Aorta (tissue), 5 donors: ENCODE measurements at regions not wholly inside any gene's neighbourhood (a gene's known extent, or its start where the extent isn't known, plus 50 kb on each side); places are given as distances from the start of the nearest gene placed in this dataset.

Experiments used
- ATAC-seq: fragments of 200-7000 bp; cut with Tn5 transposase; one replicate; pipeline ENCODE4 v1.9.1; 2022; ENCODE audit warnings: moderate library complexity; ENCODE audit not compliant: low FRiP score
- DNase-seq, 2 donors: peaks; one replicate each; pipeline ENCODE4 v3.0.0-alpha.2; 2020
- H3K27ac ChIP-seq, 2 donors: one replicate each; pipeline ENCODE4 v1.5.1; 2013; ENCODE audit warnings: low read length in 2 of 2, mild to moderate bottlenecking in 2 of 2, moderate library complexity in 2 of 2, control low read depth in 1 of 2, inconsistent platforms in 1 of 2, low read depth in 1 of 2
- H3K27me3 ChIP-seq, 2 donors: one replicate each; pipeline ENCODE4 v1.6.1; 2013; ENCODE audit warnings: control low read depth in 1 of 2, low read length in 1 of 2, mild to moderate bottlenecking in 1 of 2, moderate library complexity in 1 of 2; ENCODE audit not compliant: insufficient read depth in 2 of 2, control insufficient read depth in 1 of 2
- H3K36me3 ChIP-seq, 2 donors: one replicate each; pipeline ENCODE4 v1.6.1; 2013; ENCODE audit warnings: control low read depth in 1 of 2, low read length in 1 of 2, mild to moderate bottlenecking in 1 of 2; ENCODE audit not compliant: insufficient read depth in 2 of 2, control insufficient read depth in 1 of 2
- H3K4me1 ChIP-seq, 2 donors: one replicate each; pipeline ENCODE4 v1.6.1; 2013; ENCODE audit warnings: low read length in 2 of 2, control low read depth in 1 of 2, mild to moderate bottlenecking in 1 of 2, moderate library complexity in 1 of 2; ENCODE audit not compliant: insufficient read depth in 2 of 2, control insufficient read depth in 1 of 2
- H3K4me3 ChIP-seq, 2 donors: one replicate each; pipeline ENCODE4 v1.5.1; 2013; ENCODE audit warnings: low read length in 2 of 2, control low read depth in 1 of 2, mild to moderate bottlenecking in 1 of 2
- H3K9me3 ChIP-seq: one replicate; pipeline ENCODE4 v1.6.1; 2013; ENCODE audit warnings: mild to moderate bottlenecking, low read length; ENCODE audit not compliant: control insufficient read depth
- WGBS, 2 donors: extraction: QIAGEN DNeasy Blood & Tissue Kit; methylation state at CpG; one replicate each; pipeline ENCODE4 v1.1.7; 2013; 5-methylcytosine and 5-hydroxymethylcytosine counted together
- intact Hi-C, 2 donors: fragments of 100-400 bp; cut with DNase I; formaldehyde crosslinking; loops; one replicate each; pipeline versions ENCODE4 v1.14.2 to v1.15.0; 2022
- donor health status: healthy with polysubstance abuse.
- donor health status: Bipolar disorder and iron deficiency.
- donor health status: DM: no; HTN: no; CAD: no.
- donor health status: DM: no; HTN: no; CAD: no.
- donor health status: DM: yes; HTN: yes; CAD: no.

DNA sequence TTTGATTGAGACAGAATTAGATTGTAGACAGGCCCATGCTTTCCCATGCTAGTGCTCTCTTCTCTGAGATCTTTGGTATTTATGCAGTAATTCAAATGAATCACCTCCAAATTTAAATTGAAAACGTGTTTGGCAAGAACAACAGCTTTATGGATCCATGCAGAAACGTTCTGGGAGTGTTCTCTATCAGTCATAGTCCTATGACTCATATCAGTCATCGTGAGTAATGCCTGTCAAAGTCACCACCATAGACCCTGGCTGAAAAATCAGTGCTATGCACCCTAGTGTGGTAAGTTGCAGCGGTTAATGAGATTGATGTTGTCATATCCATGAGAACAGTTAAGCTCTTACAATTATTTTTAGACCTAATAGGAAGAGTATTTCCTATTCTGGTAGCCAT, 90.1 kb upstream of the FOXG1 start:
- H3K27me3 ChIP-seq: no peaks in the 10 kb centered on the region
- ATAC-seq (no peak), DNase-seq (no peak)
- 37 to 41% methylated on average over 4 of the region's 4 CpGs for WGBS, 2 donors
- no peaks in the 10 kb centered on the region for H3K9me3 ChIP-seq
- no peak overlapping the region for H3K4me3 ChIP-seq
- H3K36me3 ChIP-seq: no peaks in the 10 kb centered on the region
- no peak overlapping the region for H3K27ac ChIP-seq
- intact Hi-C loops: no loop called here
- no peaks in the 10 kb centered on the region for H3K4me1 ChIP-seq

DNA sequence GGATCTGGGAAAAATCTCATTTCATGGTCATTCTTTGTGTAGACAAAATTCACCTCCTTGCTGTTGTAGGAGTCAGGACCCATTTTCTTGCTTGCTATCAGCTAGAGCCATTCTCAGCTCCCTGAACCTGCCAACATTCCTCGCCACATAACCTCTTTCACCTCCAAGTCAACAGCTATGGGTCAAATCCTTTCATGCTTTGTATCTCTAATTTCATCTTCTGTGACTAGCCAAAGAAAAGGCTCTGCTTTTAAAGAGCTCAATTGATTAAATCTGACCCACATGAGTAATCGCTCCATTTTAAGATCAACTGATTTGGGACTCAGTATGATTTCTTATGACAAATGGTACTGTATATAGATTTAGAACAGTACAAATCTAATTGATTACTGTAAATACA, 89.2 kb upstream of the FOXG1 start:
- ATAC-seq (no peak), DNase-seq (no peak)
- WGBS, 2 donors: 79 to 85% methylated on average over 2 of the region's 2 CpGs
- H3K36me3 ChIP-seq: no peaks in the 10 kb centered on the region
- intact Hi-C loops: no loop called here
- no peaks in the 10 kb centered on the region for H3K9me3 ChIP-seq
- H3K27ac ChIP-seq: no peak overlapping the region
- no peaks in the 10 kb centered on the region for H3K27me3 ChIP-seq
- H3K4me3 ChIP-seq: no peak overlapping the region
- H3K4me1 ChIP-seq: no peaks in the 10 kb centered on the region

DNA sequence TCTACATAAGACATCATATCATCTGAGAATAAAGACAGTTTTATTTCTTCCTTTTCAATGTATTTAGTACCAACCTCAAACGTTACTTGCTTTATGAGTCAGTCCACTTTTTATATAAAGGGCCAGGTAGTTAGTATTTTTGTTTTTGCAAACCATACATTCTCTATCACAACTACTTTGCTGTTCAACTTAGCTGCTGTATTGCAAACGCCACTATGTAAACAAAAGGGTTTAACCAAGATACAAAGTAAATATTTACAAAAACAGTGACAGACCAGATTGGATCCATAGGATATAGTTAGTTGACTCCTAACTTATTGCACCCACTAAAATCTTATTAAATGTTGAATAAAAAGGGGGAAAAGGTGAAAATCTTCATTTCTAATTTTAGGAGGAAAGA, 87.7 kb upstream of the FOXG1 start:
- intact Hi-C loops: no loop called here

DNA sequence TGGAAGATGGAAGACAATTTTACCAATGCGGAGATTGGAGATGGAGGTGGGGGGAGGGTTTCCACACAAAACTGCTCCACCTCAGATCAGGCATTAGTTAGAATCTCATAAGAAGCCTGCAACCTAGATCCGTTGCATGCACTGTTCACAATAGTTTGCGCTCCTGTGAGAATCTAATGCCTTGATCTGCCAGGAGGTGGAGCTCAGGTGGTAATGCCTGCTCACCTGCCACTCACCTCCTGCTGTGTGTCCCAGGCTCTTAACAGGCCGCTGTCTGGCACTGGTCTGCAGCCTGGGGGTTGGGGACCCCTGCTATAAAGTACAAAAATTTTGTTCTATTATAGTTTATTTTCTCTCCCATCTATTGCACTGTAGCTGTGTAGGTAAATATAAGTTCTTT, 84.9 kb upstream of the FOXG1 start:
- Histone ChIP-seq H3K4me3 (no peak overlapping the region), H3K36me3 (no peaks in the 10 kb centered on the region), H3K9me3 (no peaks in the 10 kb centered on the region), H3K4me1 (no peaks in the 10 kb centered on the region), H3K27me3 (peaks cover 0 to 1% of the 10 kb centered on the region in 2 donors), H3K27ac (no peak overlapping the region)
- 61 to 64% methylated on average over 4 of the region's 4 CpGs for WGBS, 2 donors
- DNase-seq (no peak), ATAC-seq (no peak)
- intact Hi-C loops: no loop called here

More for the DNA sequence above, 87.7 kb upstream of the FOXG1 start:
- no peak overlapping the region for H3K4me3 ChIP-seq
- peaks cover 0 to under 1% of the 10 kb centered on the region in 2 donors for H3K27me3 ChIP-seq
- DNase-seq: no peak
- WGBS, 2 donors: 22 to 29% methylated on average over 2 of the region's 2 CpGs
- no peak for ATAC-seq
- no peak overlapping the region for H3K27ac ChIP-seq
- no peaks in the 10 kb centered on the region for H3K9me3 ChIP-seq
- H3K36me3 ChIP-seq: no peaks in the 10 kb centered on the region
- H3K4me1 ChIP-seq: no peaks in the 10 kb centered on the region

DNA sequence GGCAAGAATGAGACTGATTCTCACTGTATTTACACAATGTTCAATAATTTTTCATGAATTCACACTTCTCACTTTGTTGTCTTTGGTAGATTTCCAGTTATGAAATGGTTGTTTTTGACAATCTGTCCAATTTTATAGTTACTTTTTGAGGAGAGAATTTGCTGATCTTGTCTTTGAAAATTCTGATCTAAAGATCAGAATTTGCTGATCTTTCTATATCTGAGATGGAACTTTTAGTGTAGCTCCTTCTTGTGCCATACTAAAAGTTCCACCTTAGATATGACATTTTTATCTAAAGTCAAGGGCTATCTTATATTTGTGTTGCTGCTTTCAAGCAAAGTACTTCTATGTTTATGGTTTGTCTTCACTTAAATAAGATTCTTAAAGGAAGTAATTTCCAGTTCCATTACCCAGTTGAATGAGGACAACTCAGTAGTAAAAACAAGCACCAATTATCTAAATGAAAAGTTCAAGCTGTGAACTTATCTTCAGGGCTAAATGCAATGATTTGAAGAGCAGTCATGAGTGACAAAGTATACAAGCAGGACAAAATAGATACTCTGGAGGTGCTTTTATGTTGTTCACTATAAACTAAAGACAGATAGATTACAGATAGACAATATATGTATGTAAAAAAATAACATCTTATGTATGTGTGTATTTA, 76.4 kb upstream of the FOXG1 start:
- no peak overlapping the region for H3K4me3 ChIP-seq
- DNase-seq: no peak
- H3K27me3 ChIP-seq: peaks cover 0 to 2% of the 10 kb centered on the region in 2 donors
- intact Hi-C loops: no loop called here
- H3K4me1 ChIP-seq: no peaks in the 10 kb centered on the region
- H3K9me3 ChIP-seq: no peaks in the 10 kb centered on the region
- no peaks in the 10 kb centered on the region for H3K36me3 ChIP-seq
- no peak for ATAC-seq
- no peak overlapping the region for H3K27ac ChIP-seq

DNA sequence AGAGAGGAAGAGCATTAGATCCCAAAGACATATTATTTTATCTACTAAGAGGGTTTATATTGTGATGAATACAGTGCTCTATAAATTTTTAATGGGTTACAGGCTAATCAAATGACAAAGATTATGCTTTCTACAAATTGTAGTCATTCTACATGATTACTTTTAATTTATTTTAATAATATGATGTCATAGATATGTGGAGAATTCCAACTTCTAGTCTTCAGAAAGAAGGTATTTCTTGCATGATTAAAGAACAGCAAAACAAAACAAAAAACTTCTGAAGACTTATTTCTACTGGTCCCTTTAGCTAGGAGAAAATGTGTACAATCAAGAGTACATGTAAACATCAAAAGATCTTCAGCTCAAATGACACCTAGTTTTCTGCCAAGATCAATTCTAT, 71.5 kb upstream of the FOXG1 start:
- Histone ChIP-seq H3K4me1 (no peaks in the 10 kb centered on the region), H3K27me3 (peaks cover 0 to 2% of the 10 kb centered on the region in 2 donors), H3K36me3 (no peaks in the 10 kb centered on the region), H3K27ac (no peak overlapping the region), H3K4me3 (no peak overlapping the region), H3K9me3 (no peaks in the 10 kb centered on the region)
- ATAC-seq (no peak), DNase-seq (no peak)
- intact Hi-C loops: no loop called here

DNA sequence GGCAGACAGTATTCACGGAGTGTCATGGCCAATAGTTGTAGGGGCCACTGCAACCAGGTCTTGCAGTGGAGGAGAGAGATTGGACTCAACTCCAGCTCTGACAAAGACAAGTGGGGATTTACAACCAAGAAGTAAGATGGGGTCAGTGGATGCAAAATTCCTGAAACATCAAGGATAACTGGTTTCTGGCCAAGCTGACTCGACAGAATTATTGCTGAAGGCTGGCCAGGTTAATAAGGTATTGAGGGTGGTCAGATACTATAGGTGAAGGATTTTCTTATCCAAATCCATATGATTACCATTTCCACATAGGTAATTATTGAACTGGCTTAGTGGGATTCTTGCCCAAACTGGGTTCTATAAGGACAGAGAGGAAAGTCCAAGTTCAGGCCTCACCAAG, 64.9 kb upstream of the FOXG1 start:
- Histone ChIP-seq H3K27me3 (peaks cover 0 to 2% of the 10 kb centered on the region in 2 donors), H3K36me3 (no peaks in the 10 kb centered on the region), H3K27ac (no peak overlapping the region), H3K4me1 (no peaks in the 10 kb centered on the region), H3K9me3 (peaks cover 2% of the 10 kb centered on the region), H3K4me3 (no peak overlapping the region)
- ATAC-seq: no peak
- intact Hi-C loops: no loop called here
- no peak for DNase-seq
- WGBS, 2 donors: 77 to 81% methylated on average over 2 of the region's 2 CpGs

DNA sequence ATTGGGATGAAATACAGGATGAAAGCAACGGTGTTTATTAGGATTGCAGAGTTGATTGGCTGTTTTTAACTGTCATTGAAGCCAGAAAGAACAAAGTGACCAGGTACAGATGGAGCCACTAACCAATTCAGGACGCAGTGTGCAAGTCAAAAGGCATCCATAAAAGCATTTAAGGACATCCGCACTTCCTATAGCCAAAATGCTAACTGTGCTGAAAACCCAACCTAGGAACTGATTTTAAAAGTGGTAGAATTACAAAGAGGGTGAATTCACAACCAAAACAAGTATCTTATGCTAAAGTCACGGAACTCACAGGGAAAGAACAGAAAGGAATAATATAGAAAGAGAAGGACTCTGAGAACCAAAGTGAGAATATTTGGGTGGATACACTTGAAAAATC, 63.1 kb upstream of the FOXG1 start:
- no peaks in the 10 kb centered on the region for H3K4me1 ChIP-seq
- H3K27me3 ChIP-seq: peaks cover 0 to 2% of the 10 kb centered on the region in 2 donors
- no peak overlapping the region for H3K4me3 ChIP-seq
- ATAC-seq (no peak), DNase-seq (no peak)
- no peaks in the 10 kb centered on the region for H3K36me3 ChIP-seq
- H3K27ac ChIP-seq: no peak overlapping the region
- intact Hi-C loops: no loop called here
- 79% methylated on average over 4 of the region's 4 CpGs for WGBS, 2 donors
- H3K9me3 ChIP-seq: peaks cover 2% of the 10 kb centered on the region

DNA sequence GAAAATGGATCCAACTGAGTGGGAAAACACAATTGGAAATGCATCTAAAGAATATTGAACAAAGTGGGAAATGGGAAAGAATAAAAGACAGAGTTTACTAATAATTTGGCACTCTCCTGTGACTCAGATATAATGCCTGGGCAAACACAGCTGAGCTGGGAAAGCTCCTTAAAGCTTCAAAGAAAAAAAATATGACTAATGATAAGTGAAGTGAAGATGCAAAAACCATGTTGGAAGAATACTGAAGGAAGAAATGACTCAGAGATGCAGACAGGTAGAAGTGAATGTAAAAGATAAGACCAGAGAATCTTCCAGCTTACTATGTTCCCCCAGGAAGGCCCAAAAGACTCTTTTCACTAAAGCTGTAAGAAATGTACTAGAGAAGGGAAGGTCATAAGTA, 62.4 kb upstream of the FOXG1 start:
- intact Hi-C loops: no loop called here
- Histone ChIP-seq H3K27me3 (peaks cover 0 to 2% of the 10 kb centered on the region in 2 donors), H3K27ac (no peak overlapping the region), H3K9me3 (peaks cover 2% of the 10 kb centered on the region), H3K4me1 (no peaks in the 10 kb centered on the region), H3K4me3 (no peak overlapping the region), H3K36me3 (no peaks in the 10 kb centered on the region)
- DNase-seq (no peak), ATAC-seq (no peak)
